WERI-Rb-1 (cell line): ENCODE measurements at regions not wholly inside any gene's neighbourhood (a gene's known extent, or its start where the extent isn't known, plus 50 kb on each side); places are given as distances from the start of the nearest gene placed in this dataset.
"Not testable (repeated sequence)": the region's sequence is repeated elsewhere in the genome, so short reads cannot be mapped to it uniquely, and the experiment has no call there.

ENCODE experiments used
- DNase-seq: peaks from one replicate; pipeline ENCODE4 v3.0.0-alpha.2; 2020
- H3K27ac ChIP-seq: fragments of 250-450 bp; sonication (Bioruptor Pico); 2 replicates; pipeline ENCODE4 v1.5.1; 2020; ENCODE audit warnings: mild to moderate bottlenecking, moderate library complexity
- H3K27me3 ChIP-seq: fragments of 250-450 bp; sonication (Bioruptor Pico); 2 replicates; pipeline ENCODE4 v1.5.1; 2021; ENCODE audit warnings: mild to moderate bottlenecking, low read depth, moderate library complexity; ENCODE audit not compliant: insufficient read depth, severe bottlenecking
- H3K36me3 ChIP-seq: fragments of 250-450 bp; sonication (Bioruptor Pico); 2 replicates; pipeline ENCODE4 v1.5.1; 2020; ENCODE audit warnings: mild to moderate bottlenecking, moderate library complexity
- H3K4me3 ChIP-seq: 2 replicates; pipeline ENCODE4 v1.5.1; 2011; ENCODE audit warnings: low read depth, mild to moderate bottlenecking, control low read depth, low read length
- H3K9me3 ChIP-seq: fragments of 250-450 bp; sonication (Bioruptor Pico); 2 replicates; pipeline ENCODE4 v1.5.1; 2021; ENCODE audit warnings: mild to moderate bottlenecking, moderate library complexity; ENCODE audit not compliant: severe bottlenecking
- CTCF ChIP-seq: IDR thresholded peaks from 2 replicates; pipeline ENCODE4 v1.5.1; 2011; ENCODE audit warnings: low read depth, mild to moderate bottlenecking, control low read depth, inconsistent platforms, low read length

- peak; percentile 49 for DNase-seq
- no peak for TF ChIP-seq CTCF
- Histone ChIP-seq H3K27ac (peak overlapping the region; percentile 46), H3K36me3 (no peaks in the 10 kb centered on the region), H3K9me3 (peaks cover 4% of the 10 kb centered on the region), H3K4me3 (peak overlapping the region; percentile 24), H3K27me3 (no peaks in the 10 kb centered on the region)
These were observed 83.5 kb upstream of the HMCN1 start for GRCh38 chr1:185650602-185651230.

DNA sequence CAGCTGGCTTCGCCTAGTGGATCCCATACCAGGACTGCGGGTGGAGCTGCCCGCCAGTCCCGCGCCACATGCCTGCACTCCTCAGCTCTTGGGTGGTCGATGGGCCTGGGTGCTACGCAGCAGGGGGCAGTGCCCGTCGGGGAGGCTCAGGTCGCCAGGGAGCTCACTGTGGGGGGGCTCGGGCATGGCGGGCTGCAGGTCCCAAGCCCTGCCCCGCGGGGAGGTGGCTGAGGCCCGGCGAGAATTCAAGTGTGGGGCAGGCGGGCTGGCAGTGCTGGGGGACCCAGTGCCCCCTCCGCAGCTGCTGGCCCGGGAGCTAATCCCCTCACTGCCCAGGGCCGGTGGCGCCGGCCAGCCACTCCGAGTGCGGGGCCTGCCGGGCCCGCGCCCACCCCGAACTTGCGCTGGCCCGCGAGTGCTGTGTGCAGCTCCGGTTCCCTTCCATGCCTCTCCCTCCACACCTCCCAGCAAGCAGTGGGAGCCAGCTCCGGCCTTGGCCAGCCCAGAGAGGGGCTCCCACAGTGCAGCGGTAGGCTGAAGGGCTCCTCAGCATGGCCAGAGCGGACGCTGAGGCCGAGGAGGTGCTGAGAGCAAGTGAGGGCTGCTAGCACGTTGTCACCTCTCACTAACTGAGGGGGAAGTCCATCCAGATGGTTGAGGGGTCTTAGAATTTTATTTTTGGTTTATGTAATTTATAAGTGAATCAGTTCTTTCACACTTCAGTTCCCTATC lies 85.2 kb upstream of the HMCN1 start:
- Histone ChIP-seq H3K27ac (no peak overlapping the region), H3K9me3 (peaks cover 4% of the 10 kb centered on the region), H3K27me3 (no peaks in the 10 kb centered on the region), H3K4me3 (no peak overlapping the region), H3K36me3 (no peaks in the 10 kb centered on the region)
- no peak for DNase-seq
- TF ChIP-seq CTCF: no peak

GRCh38 chr1:185647597-185648267 lies 86.5 kb upstream of the HMCN1 start:
- H3K27ac ChIP-seq, DNase-seq, H3K4me3 ChIP-seq, H3K9me3 ChIP-seq, H3K36me3 ChIP-seq, H3K27me3 ChIP-seq: not testable (repeated sequence)

DNA sequence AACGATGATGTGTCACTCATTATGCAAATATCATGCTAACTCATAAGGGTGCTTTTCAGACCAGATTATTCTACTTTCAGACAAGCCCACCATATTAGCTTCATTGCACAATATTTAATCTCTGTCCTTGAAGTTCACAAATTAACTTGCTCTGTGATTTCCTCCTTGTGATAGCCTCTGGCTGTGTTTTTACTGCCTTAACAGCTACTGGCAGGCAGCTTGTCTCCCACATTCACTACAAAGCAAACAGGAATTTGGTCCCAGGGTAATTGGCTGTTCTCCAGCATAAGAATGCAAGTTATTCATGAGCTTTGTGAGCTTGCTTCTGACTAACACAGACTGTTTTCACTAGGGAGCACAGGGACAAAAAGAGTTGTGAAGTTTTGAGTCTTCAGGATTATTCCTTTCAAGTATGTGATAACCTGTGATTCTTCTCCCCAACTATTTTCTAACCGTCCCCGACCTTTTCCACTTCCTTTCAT lies 87.9 kb upstream of the HMCN1 start:
- H3K27ac ChIP-seq: no peak overlapping the region
- no peak for TF ChIP-seq CTCF
- H3K27me3 ChIP-seq: no peaks in the 10 kb centered on the region
- no peak for DNase-seq
- H3K4me3 ChIP-seq: no peak overlapping the region
- H3K36me3 ChIP-seq: no peaks in the 10 kb centered on the region
- H3K9me3 ChIP-seq: peaks cover 4% of the 10 kb centered on the region

DNA sequence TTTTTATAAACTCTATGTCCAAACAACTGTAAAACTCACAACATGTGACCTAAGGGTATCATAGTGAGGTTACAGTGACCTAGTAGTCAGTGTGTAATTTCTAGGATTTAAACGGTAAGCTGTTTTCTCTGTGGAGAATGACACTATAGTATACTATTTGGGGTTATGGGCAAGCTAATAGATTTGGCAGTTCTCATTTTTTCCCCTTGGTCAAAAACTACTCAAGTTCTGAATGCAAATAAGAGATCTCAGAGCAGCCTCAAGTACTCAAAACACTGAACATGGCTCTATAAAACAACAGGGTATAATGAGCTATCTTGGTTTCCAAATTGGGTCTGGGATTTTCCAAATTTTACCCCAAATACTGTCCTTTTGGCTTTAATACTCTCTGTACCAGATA lies 88.5 kb upstream of the HMCN1 start:
- Histone ChIP-seq H3K36me3 (no peaks in the 10 kb centered on the region), H3K4me3 (no peak overlapping the region), H3K27ac (no peak overlapping the region), H3K27me3 (no peaks in the 10 kb centered on the region), H3K9me3 (peaks cover 4% of the 10 kb centered on the region)
- TF ChIP-seq CTCF: no peak
- DNase-seq: no peak

GRCh38 chr1:185645162-185645640 lies 89.0 kb upstream of the HMCN1 start:
- no peaks in the 10 kb centered on the region for H3K27me3 ChIP-seq
- H3K9me3 ChIP-seq: peaks cover 4% of the 10 kb centered on the region
- no peak for TF ChIP-seq CTCF
- no peak overlapping the region for H3K27ac ChIP-seq
- no peak overlapping the region for H3K4me3 ChIP-seq
- DNase-seq: no peak
- no peaks in the 10 kb centered on the region for H3K36me3 ChIP-seq
